ENCODE measurements at regions not wholly inside any gene's neighbourhood (a gene's known extent, or its start where the extent isn't known, plus 50 kb on each side); places are given as distances from the start of the nearest gene placed in this dataset.

- peak in 1 of 4 experiments; percentile 8 for DNase-seq
Measured at GRCh38 chr1:194289569-194290266, 1103.3 kb upstream of the B3GALT2 start.

GRCh38 chr1:194288238-194288637 lies 1101.8 kb upstream of the B3GALT2 start:
- DNase-seq, result no peak

GRCh38 chr1:194281376-194281775 lies 1095.0 kb upstream of the B3GALT2 start:
- no peak for DNase-seq

- DNase-seq, result no peak
Measured at GRCh38 chr1:194280463-194280862, 1094.0 kb upstream of the B3GALT2 start.

- DNase-seq, result no peak
Measured at GRCh38 chr1:194279975-194280374, 1093.6 kb upstream of the B3GALT2 start.

GRCh38 chr1:194277927-194278326 lies 1091.5 kb upstream of the B3GALT2 start:
- no peak for DNase-seq

- DNase-seq, result no peak
Measured at GRCh38 chr1:194273660-194274059, 1087.2 kb upstream of the B3GALT2 start.

- DNase-seq, result no peak
Measured at GRCh38 chr1:194268839-194269238, 1082.4 kb upstream of the B3GALT2 start.

GRCh38 chr1:194267021-194267420 lies 1080.6 kb upstream of the B3GALT2 start:
- no peak for DNase-seq

GRCh38 chr1:194256010-194256409 lies 1069.6 kb upstream of the B3GALT2 start:
- DNase-seq, result no peak

- no peak for DNase-seq
Measured at GRCh38 chr1:194252199-194252598, 1065.8 kb upstream of the B3GALT2 start.

- no peak for DNase-seq
Measured at GRCh38 chr1:194241215-194241614, 1054.8 kb upstream of the B3GALT2 start.

GRCh38 chr1:194233069-194233468 lies 1046.7 kb upstream of the B3GALT2 start:
- DNase-seq, result no peak

- no peak for DNase-seq
Measured at GRCh38 chr1:194230351-194231144, 1044.1 kb upstream of the B3GALT2 start.

GRCh38 chr1:194228427-194228826 lies 1042.0 kb upstream of the B3GALT2 start:
- DNase-seq, result no peak

GRCh38 chr1:194227161-194227560 lies 1040.7 kb upstream of the B3GALT2 start:
- no peak for DNase-seq

- DNase-seq, result no peak
Measured at GRCh38 chr1:194225821-194226220, 1039.4 kb upstream of the B3GALT2 start.

- DNase-seq, result no peak
Measured at GRCh38 chr1:194223596-194223995, 1037.2 kb upstream of the B3GALT2 start.

- no peak for DNase-seq
Measured at GRCh38 chr1:194215448-194215847, 1029.0 kb upstream of the B3GALT2 start.

- no peak for DNase-seq
Measured at GRCh38 chr1:194214735-194215134, 1028.3 kb upstream of the B3GALT2 start.

- no peak for DNase-seq
Measured at GRCh38 chr1:194209920-194210319, 1023.5 kb upstream of the B3GALT2 start.

- no peak for DNase-seq
Measured at GRCh38 chr1:194208674-194209073, 1022.3 kb upstream of the B3GALT2 start.

- no peak for DNase-seq
Measured at GRCh38 chr1:194196562-194196961, 1010.1 kb upstream of the B3GALT2 start.

GRCh38 chr1:194194724-194195123 lies 1008.3 kb upstream of the B3GALT2 start:
- no peak for DNase-seq
